HepG2 (cell line): ENCODE measurements at regions not wholly inside any gene's neighbourhood (a gene's known extent, or its start where the extent isn't known, plus 50 kb on each side); places are given as distances from the start of the nearest gene placed in this dataset.
A peak's percentile ranks its signal among the peaks of the same experiment; 100 is the strongest.

Source experiments
- ATAC-seq: fragments of 200-7000 bp; cut with Tn5 transposase; 3 replicates; pipeline ENCODE4 v1.9.1; 2020; ENCODE audit warnings: mild to moderate bottlenecking, moderate library complexity
- BruUV-seq: library from RNA; stranded (reverse); fragments of 400-500 nt; replicated peaks from 2 replicates; lab custom pipeline; 2021; lab: Mats Ljungman, UMichigan
- CTCF ChIA-PET: fragments of 300-600 bp; formaldehyde crosslinking; extraction: SDS; loops from one replicate; lab custom pipeline; 2021; ENCODE audit warnings: low total read pairs, inconsistent platforms, low intra/inter-chr PET ratio; lab: Yijun Ruan, JAX
- POLR2A ChIA-PET: fragments of 350-600 bp; sonication (Branson Sonifier 250); formaldehyde crosslinking; loops from one replicate; lab custom pipeline; 2020; ENCODE audit warnings: antibody characterized with exemption, inconsistent platforms; lab: Yijun Ruan, JAX
- DNase-seq: peaks from one replicate; pipeline ENCODE4 v3.0.0-alpha.2; 2015; ENCODE audit warnings: low spot score
- FAIRE-seq: peaks from 3 replicates; lab custom pipeline; 2011; peaks lifted over from hg19 to GRCh38; lab: Jason Lieb, UNC
- H2AFZ ChIP-seq: one replicate; pipeline ENCODE4 v1.6.1; 2011; ENCODE audit warnings: low read length, inconsistent platforms
- H3K27ac ChIP-seq: fragments of 300-600 bp; 3 replicates; pipeline ENCODE4 v1.8.0; 2011; ENCODE audit warnings: mixed run types, mild to moderate bottlenecking, mixed read lengths, low read length, inconsistent platforms; ENCODE audit not compliant: insufficient read depth; ENCODE audit errors: extremely low read length
- H3K27me3 ChIP-seq, 2 experiments: fragments of 200-600 bp in 1 of 2; 2 replicates in 1 of 2; 3 replicates in 1 of 2; pipeline versions ENCODE4 v1.6.0 to v1.8.0; 2011; ENCODE audit warnings: low read length in 2 of 2, mild to moderate bottlenecking in 2 of 2, moderate library complexity in 2 of 2, inconsistent platforms in 1 of 2; ENCODE audit not compliant: insufficient read depth in 2 of 2, control insufficient read depth in 1 of 2
- H3K36me3 ChIP-seq, 2 experiments: fragments of 200-600 bp in 1 of 2; replicated peaks in 1 of 2; 2 replicates in 1 of 2; 3 replicates in 1 of 2; pipeline versions ENCODE4 v1.5.1 to v1.8.0; 2011; ENCODE audit warnings: low read length in 2 of 2, inconsistent platforms in 1 of 2; ENCODE audit not compliant: insufficient read depth in 2 of 2, control insufficient read depth in 1 of 2
- H3K4me1 ChIP-seq: 2 replicates; pipeline ENCODE4 v1.5.1; 2012; ENCODE audit warnings: low read length, inconsistent platforms; ENCODE audit not compliant: insufficient read depth
- H3K4me2 ChIP-seq: 2 replicates; pipeline ENCODE4 v1.6.0; 2011; ENCODE audit warnings: low read depth, low read length, inconsistent platforms
- H3K4me3 ChIP-seq, 3 experiments: fragments of 200-600 bp in 1 of 3; sonication (generic), shearing (Covaris generic) in 1 of 3; replicated peaks in 1 of 3; 2 replicates each; pipeline ENCODE4 v1.5.1; 2011 to 2016; ENCODE audit warnings: low read length in 3 of 3, inconsistent platforms in 2 of 3, low read depth in 2 of 3, mild to moderate bottlenecking in 2 of 3, control low read depth in 1 of 3, mixed read lengths in 1 of 3; ENCODE audit not compliant: insufficient read depth in 1 of 3
- H3K79me2 ChIP-seq: one replicate; pipeline ENCODE4 v1.6.1; 2011; ENCODE audit warnings: low read length, inconsistent platforms; ENCODE audit not compliant: insufficient read depth
- H3K9ac ChIP-seq: 2 replicates; pipeline ENCODE4 v1.6.0; 2011; ENCODE audit warnings: mild to moderate bottlenecking, low read depth, low read length, inconsistent platforms; ENCODE audit not compliant: insufficient read depth
- H3K9me3 ChIP-seq: 2 replicates; pipeline ENCODE4 v1.5.1; 2012; ENCODE audit warnings: mild to moderate bottlenecking, low read length
- H4K20me1 ChIP-seq: 2 replicates; pipeline ENCODE4 v1.6.0; 2011; ENCODE audit warnings: inconsistent platforms, mild to moderate bottlenecking, low read length, moderate library complexity; ENCODE audit not compliant: insufficient read depth
- ATF7 ChIP-seq, 2 experiments: fragments of 450-650 bp in 1 of 2; sonication (generic) in 1 of 2; formaldehyde crosslinking in 1 of 2; IDR thresholded peaks; 2 replicates each; pipeline versions ENCODE4 v1.4.0 to v1.6.1; 2016 to 2020; ENCODE audit warnings: antibody characterized with exemption in 1 of 2, mild to moderate bottlenecking in 1 of 2, missing genetic modification reagents in 1 of 2
- BRD4 ChIP-seq: sonication (generic); formaldehyde crosslinking; IDR thresholded peaks from 2 replicates; pipeline ENCODE4 v1.4.0; 2020; ENCODE audit warnings: missing genetic modification reagents
- CREM ChIP-seq, 2 experiments: sonication (generic) in 1 of 2; formaldehyde crosslinking in 1 of 2; IDR thresholded peaks; 2 replicates each; pipeline versions ENCODE4 v1.4.0 to v1.6.1; 2016 to 2020; ENCODE audit warnings: antibody characterized with exemption in 1 of 2, mild to moderate bottlenecking in 1 of 2, missing genetic modification reagents in 1 of 2
- KMT2A ChIP-seq: sonication (generic); formaldehyde crosslinking; IDR thresholded peaks from 2 replicates; pipeline ENCODE4 v1.4.0; 2020; ENCODE audit warnings: missing genetic modification reagents
- MAFF ChIP-seq: IDR thresholded peaks from 2 replicates; pipeline ENCODE4 v1.6.1; 2011; ENCODE audit warnings: low read depth, low read length, improper control_type of control experiment
- MAFK ChIP-seq, 2 experiments: IDR thresholded peaks in 1 of 2; conservative IDR thresholded peaks in 1 of 2; 2 replicates each; pipeline ENCODE4 v1.6.1; 2011; ENCODE audit warnings: improper control_type of control experiment in 2 of 2, low read length in 2 of 2
- NFE2L2 ChIP-seq: fragments of 150-350 bp; IDR thresholded peaks from 2 replicates; pipeline ENCODE4 v1.6.1; 2014; ENCODE audit warnings: low read length
- RAD51 ChIP-seq: fragments of 450-650 bp; IDR thresholded peaks from 2 replicates; pipeline ENCODE4 v1.6.1; 2016; ENCODE audit warnings: borderline replicate concordance
- RARG ChIP-seq: sonication (generic); formaldehyde crosslinking; IDR thresholded peaks from 2 replicates; pipeline ENCODE4 v1.4.0; 2020; ENCODE audit warnings: low read depth, mild to moderate bottlenecking, missing genetic modification reagents
- RELA ChIP-seq: sonication (generic); formaldehyde crosslinking; IDR thresholded peaks from 2 replicates; pipeline ENCODE4 v1.4.0; 2020; ENCODE audit warnings: missing genetic modification reagents
- SAFB2 ChIP-seq: sonication (generic); formaldehyde crosslinking; IDR thresholded peaks from 2 replicates; pipeline ENCODE4 v1.5.1; 2020; ENCODE audit warnings: missing genetic modification reagents, low read depth, mild to moderate bottlenecking, borderline replicate concordance
- ZNF143 ChIP-seq: sonication (generic); formaldehyde crosslinking; IDR thresholded peaks from 2 replicates; pipeline ENCODE4 v1.4.0; 2020; ENCODE audit warnings: missing genetic modification reagents
- ZNF232 ChIP-seq: sonication (generic); formaldehyde crosslinking; IDR thresholded peaks from 2 replicates; pipeline ENCODE4 v1.4.0; 2020; ENCODE audit warnings: missing genetic modification reagents, borderline replicate concordance
- ZNF3 ChIP-seq: IDR thresholded peaks from 2 replicates; pipeline ENCODE4 v1.7.0; 2017; ENCODE audit warnings: inconsistent platforms
- ZNF343 ChIP-seq: sonication (generic); formaldehyde crosslinking; IDR thresholded peaks from 2 replicates; pipeline ENCODE4 v1.4.0; 2020; ENCODE audit warnings: mild to moderate bottlenecking, missing genetic modification reagents
- ZNF761 ChIP-seq: sonication (generic); formaldehyde crosslinking; conservative IDR thresholded peaks from 2 replicates; pipeline ENCODE4 v1.4.0; 2020; ENCODE audit warnings: mild to moderate bottlenecking, missing genetic modification reagents
- WGBS: methylation state at CpG from one replicate; pipeline ENCODE4 v1.1.6; 2017; ENCODE audit warnings: low lambda C conversion rate; 5-methylcytosine and 5-hydroxymethylcytosine counted together
- in situ Hi-C: cut with HindIII; loops from 2 replicates; pipeline ENCODE4 v1.10.0; 2017; ENCODE audit warnings: low pct_unique_long_range_greater_than_20kb; ENCODE audit not compliant: extremely low pct_ligation_motif_present
- intact Hi-C: fragments of 100-400 bp; cut with micrococcal nuclease; formaldehyde crosslinking; loops from one replicate; pipeline ENCODE4 v1.10.0; 2022; ENCODE audit not compliant: unreplicated experiment
- TF ChIP-seq, protein P1 (sequence below), 2 experiments: sonication (generic) in 1 of 2; formaldehyde crosslinking in 1 of 2; IDR thresholded peaks; 2 replicates each; pipeline versions ENCODE4 v1.5.1 to v1.6.1; 2011 to 2020; ENCODE audit warnings: borderline replicate concordance in 1 of 2, low read depth in 1 of 2, low read length in 1 of 2, mild to moderate bottlenecking in 1 of 2, missing genetic modification reagents in 1 of 2, moderate library complexity in 1 of 2

- TF ChIP-seq MAFK (conservative IDR thresholded peaks at IDR 0.05 in 1 of 2, IDR thresholded peaks at IDR 0.05 in 1 of 2; ENCODE audit: low read length in 2 of 2) (peak; percentile 49 to 70; a peak in 3 of 4 replicates), ZNF3 (CRISPR knock-in tag) (no peak), BRD4 (CRISPR knock-in tag) (no peak), NFE2L2 (peak; percentile 78), ZNF143 (no peak), MAFF (peak; percentile 43; the same call in 1 of the 2 replicates), RARG (no peak), ZNF761 (CRISPR knock-in tag) (no peak), ZNF232 (CRISPR knock-in tag) (no peak)
- no peaks in the 10 kb centered on the region for H3K4me1 ChIP-seq
- H2AFZ ChIP-seq: no peak overlapping the region
- ATAC-seq: no peak
- no peak for FAIRE-seq
- ChIA-PET POLR2A (no interaction called here), CTCF (no interaction called here)
- DNase-seq: no peak
- H3K27me3 ChIP-seq: no peaks in the 10 kb centered on the region
- no peaks in the 10 kb centered on the region for H3K79me2 ChIP-seq
- no peaks in the 10 kb centered on the region for H3K9me3 ChIP-seq
- 2% methylated on average over 3 of the region's 3 CpGs for WGBS
- in situ Hi-C loops (no loop called here), intact Hi-C loops (loop anchor here (2.0 kb wide), 1 partner anchor 596 kb away; no protein-coding TSS in a partner anchor)
- no peak overlapping the region for H3K4me3 ChIP-seq
- no peak overlapping the region for H3K9ac ChIP-seq
- H3K4me2 ChIP-seq: no peak overlapping the region
- no peaks in the 10 kb centered on the region for H4K20me1 ChIP-seq
- BruUV-seq: no TSS peak
- no peaks in the 10 kb centered on the region for H3K36me3 ChIP-seq
- no peak overlapping the region for H3K27ac ChIP-seq
Observed at GRCh38 chr2:58516695-58517094, 275.6 kb upstream of the FANCL start.

- H3K79me2 ChIP-seq: no peaks in the 10 kb centered on the region
- no peak for DNase-seq
- no peak overlapping the region for H3K27ac ChIP-seq
- no peaks in the 10 kb centered on the region for H3K27me3 ChIP-seq
- intact Hi-C loops (loop anchor here (2.0 kb wide), 1 partner anchor 595 kb away; no protein-coding TSS in a partner anchor), in situ Hi-C loops (no loop called here)
- no peaks in the 10 kb centered on the region for H3K4me1 ChIP-seq
- H2AFZ ChIP-seq: no peak overlapping the region
- H3K4me3 ChIP-seq: no peak overlapping the region
- H3K36me3 ChIP-seq: no peaks in the 10 kb centered on the region
- POLR2A ChIA-PET: no interaction called here
- CTCF ChIA-PET: no interaction called here
- BruUV-seq: no TSS peak
- FAIRE-seq: no peak
- no peaks in the 10 kb centered on the region for H3K9me3 ChIP-seq
- no peak overlapping the region for H3K4me2 ChIP-seq
- 4% methylated on average over 2 of the region's 2 CpGs for WGBS
- ATAC-seq: no peak
- no peaks in the 10 kb centered on the region for H4K20me1 ChIP-seq
- no peak overlapping the region for H3K9ac ChIP-seq
- no peak for TF ChIP-seq KMT2A (CRISPR knock-in tag)
- TF ChIP-seq SAFB2 (CRISPR knock-in tag): no peak
- no peak for TF ChIP-seq CREM (IDR thresholded peaks at IDR 0.05)
- TF ChIP-seq CREM (CRISPR knock-in tag; IDR thresholded peaks at IDR 0.05): no peak
- peak; percentile 54 for TF ChIP-seq ATF7 (IDR thresholded peaks at IDR 0.05)
- TF ChIP-seq ATF7 (CRISPR knock-in tag; IDR thresholded peaks at IDR 0.05): no peak
- no peak for TF ChIP-seq ZNF343 (CRISPR knock-in tag)
- TF ChIP-seq RELA (CRISPR knock-in tag): no peak
- TF ChIP-seq, protein P1, sequence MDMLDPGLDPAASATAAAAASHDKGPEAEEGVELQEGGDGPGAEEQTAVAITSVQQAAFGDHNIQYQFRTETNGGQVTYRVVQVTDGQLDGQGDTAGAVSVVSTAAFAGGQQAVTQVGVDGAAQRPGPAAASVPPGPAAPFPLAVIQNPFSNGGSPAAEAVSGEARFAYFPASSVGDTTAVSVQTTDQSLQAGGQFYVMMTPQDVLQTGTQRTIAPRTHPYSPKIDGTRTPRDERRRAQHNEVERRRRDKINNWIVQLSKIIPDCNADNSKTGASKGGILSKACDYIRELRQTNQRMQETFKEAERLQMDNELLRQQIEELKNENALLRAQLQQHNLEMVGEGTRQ (IDR thresholded peaks at IDR 0.05; ENCODE audit: low read depth, low read length): peak; percentile 35; the same call in 1 of the 2 replicates
- TF ChIP-seq, protein P1 (CRISPR knock-in tag; IDR thresholded peaks at IDR 0.05; ENCODE audit: borderline replicate concordance): no peak
- 0 out of 2 replicates have a peak, but pooled peaks have one; percentile 6 for TF ChIP-seq RAD51
Observed at GRCh38 chr2:58515827-58516573, 274.9 kb upstream of the FANCL start.
